Astrocyte (in vitro differentiated cells and primary cell): ENCODE measurements at regions not wholly inside any gene's neighbourhood (a gene's known extent, or its start where the extent isn't known, plus 50 kb on each side); places are given as distances from the start of the nearest gene placed in this dataset.

Experiments used
- DNase-seq: peaks from one replicate; pipeline ENCODE4 v3.0.0-alpha.2; 2010; ENCODE audit warnings: low read depth
- FAIRE-seq: peaks from 2 replicates; lab custom pipeline; 2011; peaks lifted over from hg19 to GRCh38; lab: Jason Lieb, UNC
- H2AFZ ChIP-seq: 2 replicates; pipeline ENCODE4 v1.6.0; 2012; ENCODE audit warnings: low read depth, low read length, inconsistent platforms
- H3K27ac ChIP-seq: 2 replicates; pipeline ENCODE4 v1.5.1; 2011; ENCODE audit warnings: low read depth, low read length, inconsistent platforms
- H3K27me3 ChIP-seq: 2 replicates; pipeline ENCODE4 v1.6.0; 2011; ENCODE audit warnings: low read length, inconsistent platforms; ENCODE audit not compliant: insufficient read depth
- H3K36me3 ChIP-seq: 2 replicates; pipeline ENCODE4 v1.5.1; 2011; ENCODE audit warnings: low read length, inconsistent platforms; ENCODE audit not compliant: insufficient read depth
- H3K4me1 ChIP-seq: 2 replicates; pipeline ENCODE4 v1.5.1; 2011; ENCODE audit warnings: low read length, inconsistent platforms; ENCODE audit not compliant: insufficient read depth
- H3K4me2 ChIP-seq: 2 replicates; pipeline ENCODE4 v1.6.0; 2012; ENCODE audit warnings: low read length, inconsistent platforms
- H3K4me3 ChIP-seq: 2 replicates; pipeline ENCODE4 v1.5.1; 2011; ENCODE audit warnings: low read depth, mild to moderate bottlenecking, low read length, inconsistent platforms; ENCODE audit not compliant: insufficient read depth
- H3K79me2 ChIP-seq: 2 replicates; pipeline ENCODE4 v1.6.0; 2012; ENCODE audit warnings: mild to moderate bottlenecking, low read length, inconsistent platforms; ENCODE audit not compliant: insufficient read depth
- H3K9ac ChIP-seq: 2 replicates; pipeline ENCODE4 v1.6.0; 2012; ENCODE audit warnings: mild to moderate bottlenecking, low read length, inconsistent platforms
- H3K9me3 ChIP-seq: 2 replicates; pipeline ENCODE4 v1.5.1; 2012; ENCODE audit warnings: low read depth, mild to moderate bottlenecking, low read length, inconsistent platforms; ENCODE audit not compliant: insufficient read depth
- H4K20me1 ChIP-seq: 2 replicates; pipeline ENCODE4 v1.6.0; 2012; ENCODE audit warnings: low read length, inconsistent platforms; ENCODE audit not compliant: insufficient read depth
- H3K27ac Mint-ChIP-seq: one replicate; pipeline ENCODE4 v1.8.0; 2021; ENCODE audit warnings: mild to moderate bottlenecking, mixed read lengths; ENCODE audit not compliant: unreplicated experiment
- H3K27me3 Mint-ChIP-seq: one replicate; pipeline ENCODE4 v1.8.0; 2021; ENCODE audit warnings: low read depth, mixed read lengths; ENCODE audit not compliant: unreplicated experiment
- H3K36me3 Mint-ChIP-seq: one replicate; pipeline ENCODE4 v1.8.0; 2021; ENCODE audit warnings: low read depth, mixed read lengths; ENCODE audit not compliant: unreplicated experiment
- H3K4me1 Mint-ChIP-seq: one replicate; pipeline ENCODE4 v1.8.0; 2021; ENCODE audit warnings: low read depth, mixed read lengths; ENCODE audit not compliant: unreplicated experiment
- H3K4me3 Mint-ChIP-seq: one replicate; pipeline ENCODE4 v1.8.0; 2021; ENCODE audit warnings: mild to moderate bottlenecking, moderate library complexity, mixed read lengths; ENCODE audit not compliant: unreplicated experiment
- H3K9me3 Mint-ChIP-seq: one replicate; pipeline ENCODE4 v1.8.0; 2021; ENCODE audit warnings: mild to moderate bottlenecking, mixed read lengths; ENCODE audit not compliant: unreplicated experiment
- EZH2 ChIP-seq: IDR thresholded peaks from 2 replicates; pipeline ENCODE4 v1.6.1; 2012; ENCODE audit warnings: mild to moderate bottlenecking, low read length, inconsistent platforms; ENCODE audit not compliant: insufficient read depth
- TF ChIP-seq, protein P1 (sequence below): IDR thresholded peaks from 2 replicates; pipeline ENCODE4 v1.5.1; 2011; ENCODE audit warnings: low read depth, mild to moderate bottlenecking, inconsistent platforms, low read length, moderate library complexity; ENCODE audit not compliant: insufficient read depth

- Mint-ChIP-seq H3K27me3 (peaks cover 82% of the 10 kb centered on the region), H3K36me3 (no peaks in the 10 kb centered on the region), H3K4me1 (no peaks in the 10 kb centered on the region), H3K27ac (no peak overlapping the region), H3K9me3 (peaks cover 7% of the 10 kb centered on the region), H3K4me3 (no peak overlapping the region)
- peaks cover 13% of the 10 kb centered on the region for H3K27me3 ChIP-seq
- no peaks in the 10 kb centered on the region for H3K36me3 ChIP-seq
- H3K4me3 ChIP-seq, result no peak overlapping the region
- no peaks in the 10 kb centered on the region for H3K9me3 ChIP-seq
- DNase-seq (no peak), FAIRE-seq (no peak)
- no peak overlapping the region for H3K4me2 ChIP-seq
- no peak overlapping the region for H2AFZ ChIP-seq
- H3K4me1 ChIP-seq, result no peaks in the 10 kb centered on the region
- no peaks in the 10 kb centered on the region for H3K79me2 ChIP-seq
- TF ChIP-seq, protein P1, sequence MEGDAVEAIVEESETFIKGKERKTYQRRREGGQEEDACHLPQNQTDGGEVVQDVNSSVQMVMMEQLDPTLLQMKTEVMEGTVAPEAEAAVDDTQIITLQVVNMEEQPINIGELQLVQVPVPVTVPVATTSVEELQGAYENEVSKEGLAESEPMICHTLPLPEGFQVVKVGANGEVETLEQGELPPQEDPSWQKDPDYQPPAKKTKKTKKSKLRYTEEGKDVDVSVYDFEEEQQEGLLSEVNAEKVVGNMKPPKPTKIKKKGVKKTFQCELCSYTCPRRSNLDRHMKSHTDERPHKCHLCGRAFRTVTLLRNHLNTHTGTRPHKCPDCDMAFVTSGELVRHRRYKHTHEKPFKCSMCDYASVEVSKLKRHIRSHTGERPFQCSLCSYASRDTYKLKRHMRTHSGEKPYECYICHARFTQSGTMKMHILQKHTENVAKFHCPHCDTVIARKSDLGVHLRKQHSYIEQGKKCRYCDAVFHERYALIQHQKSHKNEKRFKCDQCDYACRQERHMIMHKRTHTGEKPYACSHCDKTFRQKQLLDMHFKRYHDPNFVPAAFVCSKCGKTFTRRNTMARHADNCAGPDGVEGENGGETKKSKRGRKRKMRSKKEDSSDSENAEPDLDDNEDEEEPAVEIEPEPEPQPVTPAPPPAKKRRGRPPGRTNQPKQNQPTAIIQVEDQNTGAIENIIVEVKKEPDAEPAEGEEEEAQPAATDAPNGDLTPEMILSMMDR, result no peak
- TF ChIP-seq EZH2, result no peak
- no peak overlapping the region for H3K9ac ChIP-seq
- H4K20me1 ChIP-seq, result no peaks in the 10 kb centered on the region
- no peak overlapping the region for H3K27ac ChIP-seq
These were observed 100.0 kb upstream of the TNRC6C start for GRCh38 chr17:77858291-77859034.

DNA sequence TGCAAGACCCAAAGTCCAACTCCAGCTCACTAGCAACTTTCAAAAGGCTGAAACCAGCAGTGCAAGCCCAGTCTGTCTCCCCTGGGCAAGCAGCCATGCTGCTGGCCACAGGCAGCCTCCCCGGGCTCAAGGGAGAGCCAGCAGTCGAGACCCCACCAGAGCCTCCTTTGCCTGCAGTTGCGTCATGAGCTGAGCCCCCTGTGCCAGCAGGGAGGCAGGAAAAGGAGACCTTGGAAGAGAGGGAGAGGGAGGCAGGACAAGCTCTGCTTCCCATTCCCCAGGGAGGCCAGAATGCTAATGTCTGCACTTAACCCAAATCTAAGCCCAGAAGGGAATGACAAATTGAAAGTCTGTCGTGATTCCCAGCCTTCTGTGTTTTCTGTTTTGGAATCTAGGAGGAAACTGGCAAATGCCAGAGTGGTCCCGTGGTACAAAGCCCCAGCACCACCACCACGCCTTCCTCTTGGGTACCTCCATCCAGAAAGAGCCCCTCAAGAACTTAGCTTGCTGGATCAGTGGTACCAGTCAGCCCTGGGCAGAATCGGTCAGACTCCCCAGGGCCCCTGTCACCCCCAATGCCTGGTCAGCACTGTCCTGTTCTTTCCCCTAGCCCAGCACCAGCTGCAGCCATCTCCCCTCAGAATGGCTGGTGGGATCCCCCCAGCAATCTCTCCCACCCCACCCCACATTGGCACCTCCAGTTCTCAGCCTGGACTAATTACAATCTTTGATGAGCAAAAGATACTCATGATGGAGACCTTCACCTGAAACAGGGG lies 99.3 kb upstream of the TNRC6C start:
- Histone ChIP-seq H3K36me3 (no peaks in the 10 kb centered on the region), H2AFZ (no peak overlapping the region), H3K4me1 (no peaks in the 10 kb centered on the region), H3K27ac (no peak overlapping the region), H3K9me3 (no peaks in the 10 kb centered on the region), H3K27me3 (peaks cover 16% of the 10 kb centered on the region), H3K4me2 (no peak overlapping the region), H3K79me2 (no peaks in the 10 kb centered on the region), H3K4me3 (no peak overlapping the region), H4K20me1 (no peaks in the 10 kb centered on the region), H3K9ac (no peak overlapping the region)
- H3K27me3 Mint-ChIP-seq, result peaks cover 81% of the 10 kb centered on the region
- FAIRE-seq (no peak), DNase-seq (no peak)
- H3K4me3 Mint-ChIP-seq, result no peak overlapping the region
- no peak overlapping the region for H3K27ac Mint-ChIP-seq
- TF ChIP-seq, protein P1, result no peak
- TF ChIP-seq EZH2, result no peak
- no peaks in the 10 kb centered on the region for H3K36me3 Mint-ChIP-seq
- no peaks in the 10 kb centered on the region for H3K4me1 Mint-ChIP-seq
- peaks cover 7% of the 10 kb centered on the region for H3K9me3 Mint-ChIP-seq
